Hematopoietic multipotent progenitor cell treated with erythropoietin and hydrocortisone succinate and interleukin-3 and kit ligand, for 6 days (in vitro differentiated cells): ENCODE measurements at regions not wholly inside any gene's neighbourhood (a gene's known extent, or its start where the extent isn't known, plus 50 kb on each side); places are given as distances from the start of the nearest gene placed in this dataset.
A peak's percentile ranks its signal among the peaks of the same experiment; 100 is the strongest.

Experiments used
- DNase-seq: peaks from one replicate; pipeline ENCODE4 v3.0.0-alpha.2; 2015

DNA sequence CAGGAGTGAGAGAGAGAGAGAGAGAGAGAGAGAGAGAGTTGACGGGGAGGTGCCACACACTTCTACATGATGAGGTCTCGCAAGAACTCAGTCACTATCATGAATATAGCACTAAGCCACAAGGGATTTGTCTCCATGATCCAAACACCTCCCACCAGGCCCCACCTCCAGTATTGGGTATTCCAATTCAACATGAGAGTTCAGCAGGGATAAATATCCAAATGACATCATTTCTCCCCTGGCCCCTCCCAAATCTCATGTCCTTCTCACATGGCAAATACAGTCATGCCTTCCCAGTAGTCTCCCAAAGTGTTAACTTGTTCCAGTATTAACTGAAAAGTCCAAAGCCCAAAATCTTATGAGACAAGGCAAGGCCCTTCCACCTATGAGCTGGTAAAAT is 330.7 kb downstream of the CDH26 start:
- DNase-seq = no peak

GRCh38 chr20:60292001-60292520 is 333.8 kb downstream of the CDH26 start:
- peak; percentile 5 for DNase-seq

- no peak for DNase-seq
These were observed 336.4 kb downstream of the CDH26 start for GRCh38 chr20:60294632-60295031.

- no peak for DNase-seq
These were observed 337.0 kb downstream of the CDH26 start for GRCh38 chr20:60295214-60295613.

DNA sequence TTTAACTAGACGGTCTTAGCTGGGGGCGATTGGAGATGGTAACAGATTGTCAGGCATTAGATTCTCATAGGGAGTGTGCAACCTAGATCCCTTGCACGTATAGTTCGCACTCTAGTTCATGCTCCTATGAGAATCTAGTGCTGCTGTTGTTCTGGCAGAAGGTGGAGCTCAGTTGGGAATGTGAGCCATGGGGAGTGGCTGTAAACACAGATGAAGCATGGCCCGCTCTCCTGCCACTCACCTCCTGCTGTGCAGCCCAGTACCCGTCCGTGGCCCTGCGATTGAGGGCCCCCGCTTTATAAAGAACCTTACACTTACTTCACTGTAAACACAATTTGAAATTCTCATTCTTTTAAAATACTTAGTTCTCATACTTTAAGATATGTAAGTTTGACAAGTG is 339.4 kb downstream of the CDH26 start:
- DNase-seq = no peak

DNA sequence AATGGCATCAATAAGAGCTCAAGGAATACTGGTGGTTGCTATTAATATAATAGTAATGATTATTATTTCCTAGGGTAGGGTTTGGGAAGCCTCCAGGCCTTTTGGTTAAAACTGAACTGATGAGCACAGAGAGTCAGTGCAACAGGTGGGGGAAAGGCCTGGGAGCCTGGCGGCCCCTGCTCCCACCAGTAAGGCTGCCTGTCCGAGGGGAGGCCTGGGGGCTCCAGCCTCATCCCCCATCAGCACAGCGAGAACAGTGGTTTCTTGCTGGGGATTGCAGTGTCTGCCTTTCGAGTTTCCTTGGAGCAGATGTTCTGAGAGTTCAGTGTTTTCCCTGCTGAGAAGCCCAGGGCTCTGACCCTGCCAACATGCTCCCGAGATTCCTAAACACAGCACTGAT is 340.4 kb downstream of the CDH26 start:
- DNase-seq = no peak

DNA sequence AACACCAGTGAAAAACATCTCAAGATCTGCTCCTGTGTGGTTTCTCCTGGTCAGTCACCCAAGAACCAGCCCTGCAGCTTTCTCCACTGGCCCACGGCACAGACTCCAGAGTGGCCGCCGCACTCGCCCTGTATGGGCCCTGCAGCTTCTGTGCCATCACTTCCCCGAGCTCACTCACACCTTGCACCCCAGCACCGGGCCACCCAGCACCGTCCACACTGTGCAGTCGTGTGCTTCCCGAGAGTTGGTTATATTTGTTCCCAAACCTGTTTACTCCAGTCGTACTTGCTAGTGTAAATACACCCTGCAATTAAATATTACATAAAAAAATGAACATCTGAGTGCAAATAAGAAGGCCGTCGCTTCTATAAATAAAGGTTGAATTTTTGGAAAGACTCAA is 341.7 kb downstream of the CDH26 start:
- no peak for DNase-seq

- no peak for DNase-seq
These were observed 342.2 kb downstream of the CDH26 start for GRCh38 chr20:60300374-60300773.

GRCh38 chr20:60302875-60303274 is 344.7 kb downstream of the CDH26 start:
- no peak for DNase-seq

GRCh38 chr20:60304026-60304590 is 345.9 kb downstream of the CDH26 start:
- DNase-seq = no peak

- no peak for DNase-seq
These were observed 346.7 kb downstream of the CDH26 start for GRCh38 chr20:60304931-60305330.

DNA sequence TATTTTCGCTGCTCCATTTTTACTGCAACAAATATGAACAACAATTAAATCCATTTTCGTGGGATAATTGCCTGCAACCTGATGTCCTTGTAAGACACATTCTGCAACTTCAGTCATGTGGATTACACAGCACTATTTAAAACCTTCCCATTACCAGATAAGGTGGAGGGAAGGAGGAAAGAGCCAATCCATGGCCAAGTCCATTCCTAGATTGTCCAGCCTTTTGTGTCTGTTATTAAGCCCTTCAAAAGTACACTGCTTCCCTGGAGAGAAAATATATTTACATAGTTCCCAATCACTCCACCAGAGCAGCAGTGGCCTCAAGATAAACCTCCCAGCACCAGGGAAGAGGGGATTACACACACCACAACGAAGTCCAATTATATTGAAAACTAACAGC is 347.9 kb downstream of the CDH26 start:
- DNase-seq = no peak

GRCh38 chr20:60306551-60306950 is 348.3 kb downstream of the CDH26 start:
- DNase-seq = no peak

DNA sequence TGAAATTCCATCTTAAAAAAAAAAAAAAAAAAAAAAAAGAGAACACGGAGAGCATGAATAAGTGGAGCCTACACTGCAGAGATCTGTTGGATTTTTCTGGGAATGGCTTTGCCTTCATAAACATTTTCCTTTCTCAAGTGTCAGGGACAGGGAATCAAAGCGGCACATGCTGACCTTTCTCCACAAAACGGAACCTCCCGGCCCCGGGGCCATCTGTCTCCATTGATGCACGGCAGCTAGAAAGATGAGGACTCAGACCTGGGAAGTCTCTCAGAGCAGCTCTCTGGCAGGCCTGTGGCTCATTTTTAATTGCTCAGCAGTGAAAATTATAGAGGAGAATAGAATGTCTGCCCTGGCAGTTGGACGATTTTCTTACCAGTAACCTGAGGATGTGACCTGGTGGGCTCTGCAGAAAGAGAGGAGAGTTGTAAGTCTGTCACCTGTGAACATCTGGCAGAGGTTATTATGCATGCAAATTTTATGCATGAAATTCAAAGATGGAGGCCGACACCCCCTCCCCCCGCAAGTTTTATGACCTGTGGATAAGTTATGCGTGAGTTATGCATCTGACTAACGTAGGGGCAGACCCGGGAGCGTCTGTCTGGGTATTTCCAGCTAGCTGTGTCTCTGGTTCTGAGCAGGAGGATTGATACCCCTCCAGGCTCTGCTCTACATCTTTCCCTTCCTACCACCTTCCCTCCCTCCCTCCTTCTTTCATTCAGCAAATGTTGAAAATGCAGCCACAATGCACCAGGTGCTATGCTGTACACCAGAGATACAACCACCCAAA is 352.5 kb downstream of the CDH26 start:
- no peak for DNase-seq

- no peak for DNase-seq
These were observed 355.0 kb downstream of the CDH26 start for GRCh38 chr20:60313191-60313590.

DNA sequence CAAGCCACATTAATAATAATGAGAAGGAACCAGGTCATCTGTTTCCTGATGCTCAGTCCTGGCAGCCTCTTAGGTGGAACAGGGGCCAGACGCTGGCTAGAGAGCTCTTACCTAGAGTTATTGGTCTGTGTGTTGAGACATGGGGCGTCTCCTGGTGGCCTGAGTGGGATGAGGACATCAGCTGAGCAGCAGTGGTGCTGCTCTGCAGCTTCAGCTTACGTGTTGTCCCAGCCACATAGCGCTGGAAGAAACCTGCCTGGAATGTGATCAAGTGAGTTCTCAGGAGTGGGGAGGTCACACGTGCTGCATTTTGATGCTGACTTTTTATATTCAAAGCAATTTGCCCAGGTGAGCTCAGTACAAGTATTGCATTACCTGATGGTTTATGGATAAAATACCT is 355.4 kb downstream of the CDH26 start:
- DNase-seq = no peak

GRCh38 chr20:60314727-60315126 is 356.5 kb downstream of the CDH26 start:
- no peak for DNase-seq

- no peak for DNase-seq
These were observed 358.4 kb downstream of the CDH26 start for GRCh38 chr20:60316476-60317158.

DNA sequence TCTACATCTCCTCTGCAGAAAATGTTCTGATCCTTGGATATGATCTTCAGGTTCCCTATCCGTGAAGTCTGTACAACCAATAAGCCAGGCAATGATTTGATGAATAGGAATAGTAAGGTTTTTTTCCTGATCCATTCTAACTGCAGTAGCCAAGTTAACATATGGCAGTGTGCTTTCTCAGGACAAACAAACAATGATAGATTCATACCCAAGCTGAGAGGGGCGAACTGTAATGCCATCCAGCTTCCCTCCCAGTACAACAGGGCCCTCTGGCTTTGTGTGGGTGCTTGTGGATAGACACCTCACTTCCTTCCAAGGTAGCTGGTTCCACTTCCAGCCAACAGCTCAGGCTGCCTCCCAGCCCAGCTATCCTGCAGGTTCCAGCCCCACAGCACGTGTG is 359.2 kb downstream of the CDH26 start:
- no peak for DNase-seq

- DNase-seq = no peak
These were observed 363.4 kb downstream of the CDH26 start for GRCh38 chr20:60321601-60322000.

- no peak for DNase-seq
These were observed 368.6 kb downstream of the CDH26 start for GRCh38 chr20:60326821-60327220.

DNA sequence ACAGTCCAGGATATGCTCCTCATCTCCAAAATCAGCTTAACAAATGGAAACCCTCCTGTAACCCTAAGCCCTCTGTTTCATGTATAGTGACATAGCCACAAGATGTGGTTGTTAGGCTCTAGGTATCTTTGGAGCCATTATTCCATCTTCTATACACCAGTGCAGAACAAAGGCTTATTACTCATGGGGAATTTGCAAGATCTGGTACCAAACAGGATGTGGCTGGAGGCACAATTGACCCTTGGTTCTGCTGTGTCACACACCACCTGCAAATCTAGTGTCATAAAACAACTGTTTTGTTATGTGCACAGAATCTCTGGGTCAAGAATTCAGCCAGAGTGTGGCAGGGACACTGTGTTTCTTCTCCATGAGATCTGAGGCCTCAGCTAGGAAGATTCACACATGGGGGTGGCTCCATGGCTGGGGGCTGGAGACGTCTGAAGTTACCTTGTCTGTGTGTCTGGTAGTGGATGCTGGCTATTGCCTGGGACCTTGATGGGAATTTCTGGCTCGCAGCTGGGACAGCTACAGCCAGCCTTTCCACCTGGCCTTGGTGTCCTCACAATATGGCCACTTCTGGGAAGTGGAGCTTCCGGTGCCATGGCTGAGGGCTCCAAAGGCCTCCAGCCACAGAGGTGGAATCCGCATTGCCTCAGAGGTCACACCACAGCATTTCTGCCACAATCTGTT is 369.9 kb downstream of the CDH26 start:
- no peak for DNase-seq

DNA sequence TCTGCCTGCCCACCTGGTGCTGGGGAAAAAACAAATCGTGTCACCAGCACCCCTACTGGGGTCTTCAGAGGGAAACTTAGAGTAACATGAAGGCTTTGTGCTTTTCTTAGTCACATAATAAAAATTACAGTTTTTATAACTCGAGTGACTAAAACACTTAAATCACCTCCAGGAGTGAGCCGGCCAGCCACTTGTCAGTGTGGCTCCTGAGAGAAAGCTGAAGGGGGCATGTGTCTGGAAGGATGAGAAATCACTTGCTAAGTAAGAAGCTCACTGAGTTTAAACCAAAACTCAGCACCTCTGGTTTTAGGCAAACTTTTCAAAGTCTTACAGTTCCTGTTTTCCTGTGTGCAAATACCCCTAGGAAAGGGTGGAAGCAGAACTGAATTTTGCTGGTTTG is 372.2 kb downstream of the CDH26 start:
- no peak for DNase-seq
